GM18502 (cell line): ENCODE measurements at regions not wholly inside any gene's neighbourhood (a gene's known extent, or its start where the extent isn't known, plus 50 kb on each side); places are given as distances from the start of the nearest gene placed in this dataset.

Source experiments
- ATAC-seq: cut with Tn5 transposase; IDR thresholded peaks from one replicate; pipeline ENCODE4 v1.9.1; 2021; ENCODE audit warnings: mild to moderate bottlenecking; ENCODE audit not compliant: unreplicated experiment, poor library complexity

GRCh38 chr2:129438501-129439057 lies 540.9 kb upstream of the RAB6C start:
- no peak for ATAC-seq

- ATAC-seq, result no peak
Measured at GRCh38 chr2:129439406-129440302, 539.8 kb upstream of the RAB6C start.

DNA sequence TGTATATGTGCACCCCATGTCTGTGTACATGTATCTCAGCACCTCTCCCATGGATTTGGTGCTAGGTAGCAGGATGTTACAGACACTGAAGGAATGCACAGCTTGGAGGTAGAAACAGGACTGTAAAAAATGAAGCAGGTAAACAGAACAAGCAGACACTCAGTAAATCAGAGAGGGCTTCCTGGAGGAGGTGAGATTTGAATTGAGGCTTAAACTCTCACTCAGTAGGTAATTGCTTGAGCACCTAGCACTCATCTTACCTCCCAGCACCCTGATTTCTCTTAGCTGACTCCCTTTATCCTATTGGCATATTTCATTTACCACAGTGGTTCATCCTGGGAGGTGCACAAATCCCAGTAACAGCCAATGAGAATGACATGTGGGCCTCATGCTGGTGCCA lies 537.9 kb upstream of the RAB6C start:
- no peak for ATAC-seq

GRCh38 chr2:129443235-129443864 lies 536.1 kb upstream of the RAB6C start:
- no peak for ATAC-seq

DNA sequence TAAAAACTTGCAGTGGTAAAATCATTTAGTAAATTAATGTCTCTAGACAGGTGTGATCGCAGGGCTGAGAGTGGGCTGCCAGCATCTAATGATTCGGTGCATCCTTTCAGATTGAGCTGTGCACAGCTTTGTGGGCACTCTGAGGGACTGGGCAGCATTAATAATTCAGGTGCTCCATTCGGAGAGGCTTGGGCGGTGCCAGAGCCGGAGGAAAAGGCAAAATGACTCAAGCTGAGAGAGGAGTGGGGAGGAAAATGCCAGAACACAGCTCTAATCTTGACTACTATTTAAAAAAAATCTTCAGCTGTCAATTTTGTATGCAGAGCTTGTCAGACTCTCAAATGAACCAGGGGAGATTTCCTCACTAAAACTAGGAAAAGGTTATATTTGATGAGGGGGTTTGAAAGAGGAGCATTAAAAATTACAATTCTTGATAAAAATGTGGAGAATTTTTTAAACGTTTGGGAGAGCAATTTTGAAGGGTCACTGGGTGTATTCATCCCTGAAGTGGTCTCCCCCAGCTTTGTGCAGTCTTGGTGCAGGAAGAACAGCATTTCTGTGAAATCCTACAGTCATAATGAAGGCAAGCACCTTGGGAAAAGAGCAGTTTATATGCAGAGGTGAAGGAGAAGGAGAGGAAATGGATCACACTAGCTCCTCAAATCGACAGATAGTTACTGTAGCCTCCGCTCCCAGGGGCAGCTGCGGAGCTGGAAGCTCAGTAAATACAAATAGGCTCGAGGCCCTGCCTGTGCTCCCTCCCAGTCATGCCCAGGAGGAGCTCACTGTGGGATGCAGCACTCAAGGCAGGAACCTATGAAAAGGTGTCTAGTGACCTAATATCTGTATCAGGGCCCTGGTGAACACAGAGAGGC lies 535.4 kb upstream of the RAB6C start:
- no peak for ATAC-seq

DNA sequence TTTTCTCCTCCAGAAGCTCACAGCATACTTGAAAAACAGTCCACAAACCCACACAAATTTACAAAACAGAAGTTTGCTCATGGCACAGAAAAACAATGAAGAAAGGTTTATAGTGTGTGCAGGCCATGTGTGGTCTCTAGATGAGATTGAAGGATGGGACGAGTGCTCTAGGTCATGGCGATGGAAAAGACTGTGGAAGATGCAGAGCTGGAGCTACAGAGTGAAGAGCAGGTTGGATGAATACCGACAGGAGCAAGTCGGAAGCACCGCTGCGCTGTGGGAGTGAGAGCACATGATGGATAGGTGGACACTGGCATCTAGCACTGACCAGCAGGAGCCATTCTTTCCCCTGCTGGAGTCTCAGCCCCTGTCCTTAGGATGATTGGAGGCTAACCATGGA lies 534.7 kb upstream of the RAB6C start:
- no peak for ATAC-seq

- no peak for ATAC-seq
Measured at GRCh38 chr2:129456691-129457090, 522.8 kb upstream of the RAB6C start.

GRCh38 chr2:129457277-129457818 lies 522.1 kb upstream of the RAB6C start:
- ATAC-seq, result no peak

- no peak for ATAC-seq
Measured at GRCh38 chr2:129458006-129458405, 521.5 kb upstream of the RAB6C start.

DNA sequence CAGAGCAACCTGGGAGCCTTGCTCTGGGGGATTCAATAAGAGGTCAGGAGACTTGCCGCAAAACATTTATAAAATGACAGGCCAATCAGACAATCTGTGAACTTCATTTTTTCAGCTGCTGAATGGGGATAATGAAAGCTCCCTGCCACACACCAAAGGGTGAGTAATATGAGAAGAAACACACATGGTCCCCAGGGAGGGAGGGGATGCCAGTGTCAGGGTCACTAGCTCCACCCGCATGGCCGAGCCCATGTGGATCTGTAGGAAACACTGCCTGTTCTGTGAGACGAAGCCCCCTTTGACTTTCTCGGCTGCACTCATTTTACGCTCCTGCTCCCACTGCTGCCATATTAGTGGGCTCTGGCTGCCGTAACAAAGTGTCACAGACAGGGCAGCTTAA lies 521.0 kb upstream of the RAB6C start:
- no peak for ATAC-seq

DNA sequence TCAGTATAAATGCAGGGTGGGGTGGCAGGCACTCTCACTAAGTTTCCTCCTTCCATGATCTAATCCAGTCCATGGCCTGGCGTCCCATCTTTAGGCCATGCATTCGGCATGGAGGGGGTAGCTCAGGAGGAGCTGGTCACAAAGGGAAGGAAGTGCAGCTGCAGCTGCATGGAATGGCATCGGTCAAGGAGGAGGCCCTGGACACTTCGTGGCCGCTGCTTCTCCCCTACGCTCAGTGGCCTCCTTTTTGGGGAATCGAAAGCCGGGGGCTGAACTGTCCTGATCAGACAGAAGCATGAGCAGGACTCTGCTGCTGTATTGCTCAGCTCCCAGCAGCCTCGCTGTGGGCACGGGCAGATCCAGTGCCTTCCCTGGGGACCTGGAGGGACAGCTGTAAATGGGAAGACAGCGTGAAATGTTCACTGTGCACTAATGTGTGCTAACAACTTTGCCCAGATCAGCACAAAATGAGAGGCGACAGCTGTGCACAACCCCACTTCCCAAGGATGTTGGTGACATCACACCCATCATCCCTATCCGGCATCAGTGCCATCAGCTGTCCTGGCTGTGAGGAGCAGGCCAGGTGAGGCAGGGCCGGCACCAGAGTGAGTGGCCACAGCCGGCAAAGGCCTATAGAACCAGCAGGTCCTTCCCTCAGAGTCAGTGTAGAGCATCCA lies 520.1 kb upstream of the RAB6C start:
- no peak for ATAC-seq

GRCh38 chr2:129459881-129460280 lies 519.6 kb upstream of the RAB6C start:
- ATAC-seq, result no peak

GRCh38 chr2:129460299-129461198 lies 518.9 kb upstream of the RAB6C start:
- no peak for ATAC-seq

DNA sequence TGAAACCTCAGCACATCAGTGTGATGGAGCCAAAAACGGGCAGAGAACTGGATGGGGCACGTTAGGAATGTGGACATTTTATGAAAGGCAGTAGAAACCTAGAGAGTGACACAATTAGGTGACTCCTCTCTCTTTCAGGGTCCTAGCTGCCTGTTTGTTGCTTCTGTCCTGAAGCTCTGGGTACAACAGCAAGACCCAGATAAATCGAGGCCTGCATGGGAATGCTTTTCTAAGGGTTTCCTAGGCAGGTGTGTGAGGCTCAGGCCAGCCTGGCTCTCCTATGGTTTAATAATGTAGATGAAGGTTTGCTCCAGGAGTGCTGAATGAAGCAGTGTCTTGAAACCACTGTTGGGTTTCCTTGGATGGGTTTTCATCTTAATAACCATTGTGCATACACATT lies 517.1 kb upstream of the RAB6C start:
- ATAC-seq, result no peak

DNA sequence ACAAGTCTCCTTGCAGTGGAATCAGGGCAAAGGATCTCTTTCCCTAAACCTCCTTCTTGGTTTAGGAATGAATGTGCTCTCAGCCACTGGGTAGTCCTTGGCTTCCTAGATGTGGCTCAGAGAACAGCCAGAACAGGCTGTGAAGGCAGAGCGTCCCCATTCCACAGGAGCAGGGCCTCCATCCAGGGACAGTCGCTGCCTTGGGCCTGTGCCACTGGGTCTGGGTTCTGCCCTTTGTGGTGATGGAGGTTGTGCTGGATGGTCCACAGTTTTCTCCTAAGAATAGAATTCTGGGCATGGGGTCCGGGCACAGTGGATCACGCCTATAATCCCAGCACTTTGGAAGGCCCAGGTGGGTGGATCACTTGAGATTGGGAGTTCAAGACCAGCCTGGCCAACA lies 516.5 kb upstream of the RAB6C start:
- ATAC-seq, result no peak

DNA sequence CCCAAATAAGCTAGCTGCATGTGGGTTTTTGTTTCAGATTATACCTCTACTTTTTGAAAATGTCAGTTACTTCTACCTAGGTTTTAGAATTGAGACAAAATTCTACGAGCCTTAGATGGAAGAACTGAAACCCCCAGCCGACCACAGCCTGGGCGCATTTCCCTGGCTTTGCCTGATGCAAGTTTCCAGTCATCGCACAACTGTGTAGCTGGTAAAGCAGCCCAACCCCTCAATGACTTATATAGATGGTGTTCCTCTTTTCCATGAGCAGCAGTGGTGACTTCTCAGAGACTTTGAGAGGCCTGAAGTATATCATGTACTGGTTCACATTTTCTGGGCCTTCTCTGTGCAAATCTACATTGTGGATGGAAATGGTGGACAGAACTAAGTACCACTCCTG lies 515.4 kb upstream of the RAB6C start:
- peak; percentile 69 for ATAC-seq

DNA sequence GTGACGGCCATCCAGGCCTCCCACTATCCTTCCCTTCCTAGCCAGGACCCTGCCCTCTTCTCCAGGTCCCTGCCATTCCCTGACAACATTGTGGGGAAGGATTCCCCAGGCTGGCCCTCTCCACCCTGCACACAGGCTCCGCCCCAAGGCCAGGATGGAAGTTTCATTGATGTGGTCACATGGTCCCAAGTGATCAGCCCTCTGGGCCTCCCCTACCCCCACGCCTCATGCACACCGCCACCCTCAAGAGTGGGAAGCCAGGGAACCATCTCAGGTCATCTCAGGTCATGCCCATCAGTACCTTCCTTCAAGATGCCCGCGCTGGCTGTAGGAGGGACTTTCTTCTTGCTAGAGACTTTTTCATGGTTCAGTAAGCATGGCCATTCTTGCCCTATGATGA lies 514.8 kb upstream of the RAB6C start:
- ATAC-seq, result no peak

GRCh38 chr2:129465045-129465444 lies 514.4 kb upstream of the RAB6C start:
- ATAC-seq, result no peak

DNA sequence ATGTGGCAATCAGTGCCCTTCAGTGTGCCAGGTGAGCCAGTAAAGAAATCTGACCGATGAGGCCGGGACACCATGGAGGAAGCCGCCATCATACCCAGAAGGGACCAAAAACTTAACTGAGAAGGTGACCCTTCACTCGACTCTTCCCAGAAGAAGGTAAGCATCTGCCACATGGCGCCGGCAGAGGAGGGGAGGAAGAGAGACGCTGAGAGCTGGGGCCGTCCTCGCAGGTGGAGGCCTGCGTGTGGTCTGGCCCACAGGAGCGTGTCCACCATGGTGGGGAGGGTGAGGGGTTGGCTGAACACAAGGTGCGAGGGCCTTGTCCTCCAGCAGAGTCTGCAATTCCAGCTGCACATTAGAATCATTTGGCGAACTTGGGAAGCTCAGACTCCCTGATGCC lies 513.1 kb upstream of the RAB6C start:
- no peak for ATAC-seq
